IPS-NIHi7 (cell line): ENCODE measurements at regions not wholly inside any gene's neighbourhood (a gene's known extent, or its start where the extent isn't known, plus 50 kb on each side); places are given as distances from the start of the nearest gene placed in this dataset.
"Not testable (repeated sequence)": the region's sequence is repeated elsewhere in the genome, so short reads cannot be mapped to it uniquely, and the experiment has no call there.

Source experiments
- DNase-seq: peaks from one replicate; pipeline ENCODE4 v3.0.0; 2012; ENCODE audit warnings: mixed read lengths; ENCODE audit errors: extremely low spot score

- peak; percentile 23 for DNase-seq
Measured at GRCh38 chrX:113514906-113515305, 674.3 kb upstream of the AMOT start.

DNA sequence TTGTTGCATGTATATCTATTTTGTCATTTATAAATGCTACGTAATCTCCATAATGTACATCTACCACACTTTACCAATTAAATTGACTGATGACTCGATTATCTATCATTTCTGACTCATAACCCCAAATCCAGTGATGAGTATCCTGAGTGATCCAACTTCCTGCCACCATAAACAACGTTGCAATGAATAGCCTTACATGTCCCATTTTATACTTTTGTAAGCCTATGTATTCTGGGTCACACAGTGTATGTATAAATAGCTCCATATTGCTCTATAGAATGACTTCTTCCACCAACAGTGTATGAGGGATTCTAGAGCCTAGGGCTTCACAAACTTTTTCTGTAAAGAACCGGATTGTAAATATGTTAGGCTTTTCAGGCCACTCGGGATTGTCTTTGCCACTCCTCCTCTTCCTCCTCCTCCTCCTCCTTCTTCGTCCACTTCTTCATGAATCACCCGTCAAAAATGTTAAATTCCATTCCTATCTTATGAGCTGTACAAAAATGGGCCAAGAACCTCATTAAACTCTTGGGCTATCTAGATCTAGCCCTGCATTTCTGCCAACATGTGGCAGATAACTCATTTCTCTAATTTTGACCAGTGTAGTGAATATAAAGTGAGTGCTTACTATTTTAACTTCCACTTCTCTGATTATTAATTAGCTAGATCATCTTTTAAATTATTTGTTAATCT, 672.2 kb upstream of the AMOT start:
- no peak for DNase-seq

DNA sequence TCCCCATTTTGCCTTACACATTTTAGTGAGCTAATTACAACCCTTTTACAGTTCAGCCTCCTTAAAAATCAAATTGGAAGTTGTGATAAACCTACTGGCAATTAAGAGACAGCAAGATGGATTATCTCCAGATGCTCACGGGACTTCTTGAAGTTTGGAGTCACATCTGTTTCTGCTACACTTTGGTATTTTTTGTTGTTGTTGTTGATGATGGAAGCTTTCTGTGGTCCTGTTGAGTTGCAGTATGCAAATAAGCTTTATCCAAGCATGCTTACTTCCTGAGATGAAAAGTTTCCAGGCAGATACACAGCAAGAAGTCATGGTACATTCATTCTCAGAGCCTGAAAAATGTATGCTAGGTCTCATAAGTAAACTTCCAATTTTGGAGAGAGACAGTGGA, 670.0 kb upstream of the AMOT start:
- DNase-seq, result no peak

DNA sequence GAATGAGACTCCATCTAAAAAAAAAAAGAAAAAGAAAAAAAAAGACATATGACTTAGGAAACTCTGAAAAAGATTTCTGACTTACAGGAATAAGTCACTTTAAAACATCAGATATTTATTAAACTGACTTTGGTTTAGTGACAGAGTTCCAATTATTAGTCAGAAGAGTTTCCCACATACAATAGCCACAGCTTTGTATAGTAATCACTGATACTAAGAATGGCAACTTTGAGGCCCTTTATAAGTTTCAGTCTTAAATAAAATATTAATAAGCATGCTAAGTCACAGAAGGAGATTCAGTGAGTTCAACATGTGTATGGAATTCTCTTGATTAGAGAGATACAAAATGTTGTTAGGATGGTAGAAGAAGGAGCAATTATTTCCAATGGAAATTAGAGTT, 652.3 kb upstream of the AMOT start:
- no peak for DNase-seq

DNA sequence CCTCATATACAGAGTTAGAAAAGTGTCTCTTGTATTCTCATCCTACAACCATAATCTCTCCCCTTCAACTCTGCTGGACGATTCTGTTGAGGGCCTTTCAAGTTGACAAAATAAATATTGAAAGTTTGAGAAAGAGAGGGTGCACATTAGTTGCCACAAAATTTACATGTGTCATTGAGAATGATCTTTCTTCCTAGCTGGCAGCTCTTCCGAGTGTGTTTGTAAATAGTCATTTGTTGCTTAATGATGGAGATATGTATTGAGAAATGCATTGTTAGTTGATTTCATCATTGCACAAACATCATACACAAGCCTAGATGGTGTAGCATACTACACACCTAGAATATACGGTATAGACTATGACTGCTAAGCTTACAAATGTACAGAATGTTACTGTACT, 632.8 kb upstream of the AMOT start:
- no peak for DNase-seq

GRCh38 chrX:113473015-113473414, 632.4 kb upstream of the AMOT start:
- DNase-seq, result not testable (repeated sequence)

DNA sequence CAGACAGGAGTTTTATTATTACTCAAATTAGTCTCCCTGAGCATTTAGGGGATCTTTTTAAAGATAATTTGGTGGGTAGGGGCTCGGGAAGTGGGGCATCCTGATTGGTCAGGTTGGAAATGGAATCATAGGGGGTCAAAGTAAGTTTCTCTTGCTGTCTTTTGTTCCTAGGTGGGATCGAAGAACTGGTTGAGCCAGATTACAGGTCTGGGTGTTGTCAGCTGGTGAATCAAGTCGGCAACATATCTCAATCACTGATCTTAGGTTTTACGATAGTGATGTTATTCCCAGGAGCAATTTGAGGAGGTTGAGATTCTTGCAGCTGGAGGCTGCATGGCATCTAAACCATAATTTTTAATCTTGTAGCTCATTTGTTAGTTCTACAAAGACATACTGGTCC, 629.5 kb upstream of the AMOT start:
- peak; percentile 35 for DNase-seq

GRCh38 chrX:113457719-113458118, 617.1 kb upstream of the AMOT start:
- DNase-seq, result no peak

DNA sequence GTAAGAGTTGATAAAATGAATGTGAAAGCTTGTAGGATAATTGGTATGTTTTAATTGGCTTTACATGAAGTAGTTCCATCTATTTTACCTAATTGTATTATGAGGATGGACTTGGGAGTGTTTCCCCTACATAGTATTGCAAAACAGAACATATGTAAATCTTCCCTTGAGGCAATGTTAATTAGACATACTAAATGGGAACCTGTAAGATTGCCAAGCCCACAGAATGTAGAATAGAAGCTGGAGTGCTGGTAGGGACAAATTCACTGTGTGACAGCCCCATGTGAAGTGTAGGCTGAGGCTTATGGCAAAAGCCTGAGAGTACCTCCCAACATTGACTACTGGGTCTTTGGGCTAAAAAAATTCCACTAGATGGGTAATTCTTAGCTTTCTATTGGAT, 615.0 kb upstream of the AMOT start:
- no peak for DNase-seq

- DNase-seq, result no peak
Measured at GRCh38 chrX:113429011-113429410, 588.4 kb upstream of the AMOT start.

DNA sequence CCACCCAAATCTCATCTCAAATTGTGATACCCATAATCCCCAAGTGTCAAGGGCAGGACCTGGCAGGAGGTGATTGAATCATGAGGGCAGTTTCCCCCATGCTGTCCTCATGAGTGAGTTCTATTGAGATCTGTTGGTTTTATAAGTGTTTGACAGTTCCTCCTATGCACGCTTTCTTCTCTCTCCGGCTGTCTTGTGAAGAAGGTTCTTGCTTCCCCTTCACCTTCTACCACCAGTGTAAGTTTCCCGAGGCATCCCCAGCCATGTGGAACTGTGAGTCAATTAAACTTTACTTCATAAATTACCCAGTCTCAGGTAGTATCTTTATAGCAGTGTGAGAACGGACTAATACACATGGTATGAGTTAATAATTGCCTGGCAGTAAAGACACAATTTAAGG, 581.7 kb upstream of the AMOT start:
- no peak for DNase-seq

DNA sequence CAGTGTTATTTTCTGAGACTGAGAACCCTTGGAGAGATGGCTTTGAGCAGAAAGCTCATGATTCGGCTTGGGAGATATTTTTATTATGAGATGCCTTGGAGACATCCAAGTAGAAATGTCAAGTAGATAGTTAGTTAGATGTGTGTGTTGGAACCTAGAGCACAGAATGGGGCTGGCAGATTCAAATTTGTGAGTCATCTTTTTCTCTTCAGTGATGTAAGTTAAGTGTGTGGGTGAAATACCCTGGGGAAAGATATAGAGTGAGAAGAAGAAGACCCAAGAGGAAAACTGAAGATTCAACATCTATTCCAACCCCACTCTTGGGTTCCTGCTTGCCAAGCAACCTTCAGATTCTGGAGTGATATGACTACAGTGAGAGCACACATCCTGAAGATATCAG, 580.8 kb upstream of the AMOT start:
- DNase-seq, result no peak

- DNase-seq, result no peak
Measured at GRCh38 chrX:113412106-113412505, 571.5 kb upstream of the AMOT start.

DNA sequence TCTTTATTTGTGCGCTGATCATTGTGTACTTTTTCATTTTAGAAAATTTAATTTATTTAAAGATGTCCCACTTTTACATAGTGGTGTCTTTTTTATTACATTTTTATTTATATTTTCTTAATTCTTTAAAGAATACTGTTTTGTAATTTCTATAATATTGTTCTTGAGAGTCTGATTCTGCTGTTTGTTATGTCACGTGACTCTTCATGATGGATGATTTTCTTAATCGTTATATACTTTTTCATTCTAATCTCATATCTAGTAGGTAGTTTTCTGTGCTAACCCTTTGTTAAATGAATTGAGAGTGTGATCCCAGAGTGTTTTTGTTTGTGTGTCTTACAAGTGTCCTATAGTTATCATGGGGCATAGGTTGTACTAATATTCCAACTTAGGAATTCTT, 568.2 kb upstream of the AMOT start:
- DNase-seq, result no peak

- peak; percentile 53 for DNase-seq
Measured at GRCh38 chrX:113400193-113400704, 559.6 kb upstream of the AMOT start.

DNA sequence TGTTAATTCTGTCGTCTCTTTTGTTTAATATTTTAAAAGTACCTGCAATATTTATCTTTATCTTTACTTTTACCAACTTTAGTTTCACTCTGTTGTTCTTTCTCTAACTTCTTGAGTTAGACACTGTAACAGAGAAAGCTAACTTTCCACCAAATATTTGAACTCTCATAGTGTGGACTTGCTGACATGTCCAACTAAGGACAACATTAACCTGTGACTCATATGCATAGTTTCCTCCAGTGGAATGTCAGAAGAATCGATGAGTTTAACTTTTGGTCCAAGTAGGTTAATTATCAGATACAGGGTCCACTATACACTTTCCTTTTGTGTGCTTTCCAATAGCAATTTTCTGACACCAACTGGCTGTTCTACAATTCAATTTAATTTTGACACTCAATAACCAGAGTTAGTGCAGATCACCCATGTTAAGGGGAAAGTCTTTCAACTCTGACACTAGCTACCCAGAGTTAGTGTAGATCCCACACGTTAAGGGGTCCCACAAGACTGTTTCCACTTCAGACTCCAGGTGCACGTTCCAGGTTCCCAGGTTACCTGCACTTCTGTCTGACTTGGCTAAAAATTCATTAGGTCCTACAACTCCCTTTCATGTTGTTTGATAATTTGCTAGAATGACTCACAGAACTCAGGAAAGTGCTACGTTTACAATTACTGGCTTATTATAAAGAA, 559.0 kb upstream of the AMOT start:
- no peak for DNase-seq

DNA sequence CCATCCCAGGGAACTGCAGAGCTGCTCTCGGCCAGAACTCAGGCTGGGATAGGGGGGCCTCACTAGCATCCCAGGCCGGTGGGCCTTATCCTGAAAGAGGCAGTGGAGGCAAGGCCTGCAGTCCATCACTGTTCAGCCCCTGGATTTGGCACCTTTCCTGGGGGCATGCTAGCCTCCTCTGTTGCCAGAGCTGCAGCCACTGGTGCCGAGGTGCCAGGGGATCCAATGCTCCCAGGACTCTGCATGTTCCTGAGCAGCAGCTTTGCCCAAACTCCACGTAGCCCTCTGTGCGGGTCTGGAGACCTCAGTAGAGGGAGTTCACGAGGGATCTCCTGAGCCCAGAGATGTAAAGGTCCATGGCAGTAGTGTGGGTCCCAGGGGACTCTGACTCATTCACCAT, 551.7 kb upstream of the AMOT start:
- DNase-seq, result no peak

- DNase-seq, result no peak
Measured at GRCh38 chrX:113391875-113392274, 551.2 kb upstream of the AMOT start.

- DNase-seq, result no peak
Measured at GRCh38 chrX:113390531-113390930, 549.9 kb upstream of the AMOT start.

- no peak for DNase-seq
Measured at GRCh38 chrX:113389846-113390245, 549.2 kb upstream of the AMOT start.

DNA sequence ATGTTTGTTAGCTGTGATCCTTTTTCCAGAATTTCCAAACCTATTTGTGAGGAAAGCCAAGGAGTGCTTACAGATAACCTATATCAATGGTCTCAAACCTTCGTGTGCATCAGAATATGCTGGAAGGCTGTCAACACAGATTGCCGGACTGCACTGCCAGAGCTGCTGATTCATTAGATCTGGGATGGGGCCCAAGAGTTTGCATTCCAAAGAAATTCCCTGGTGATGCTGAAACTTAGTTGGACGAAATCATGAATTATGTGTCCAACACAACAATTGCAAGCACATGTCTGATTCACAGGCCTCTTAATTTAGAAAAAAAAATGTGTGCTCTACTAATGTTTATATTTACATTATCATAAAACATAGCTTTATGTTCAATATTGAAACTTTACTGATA, 544.0 kb upstream of the AMOT start:
- no peak for DNase-seq

GRCh38 chrX:113373421-113373820, 532.8 kb upstream of the AMOT start:
- DNase-seq, result not testable (repeated sequence)

GRCh38 chrX:113370006-113370405, 529.4 kb upstream of the AMOT start:
- DNase-seq, result no peak

DNA sequence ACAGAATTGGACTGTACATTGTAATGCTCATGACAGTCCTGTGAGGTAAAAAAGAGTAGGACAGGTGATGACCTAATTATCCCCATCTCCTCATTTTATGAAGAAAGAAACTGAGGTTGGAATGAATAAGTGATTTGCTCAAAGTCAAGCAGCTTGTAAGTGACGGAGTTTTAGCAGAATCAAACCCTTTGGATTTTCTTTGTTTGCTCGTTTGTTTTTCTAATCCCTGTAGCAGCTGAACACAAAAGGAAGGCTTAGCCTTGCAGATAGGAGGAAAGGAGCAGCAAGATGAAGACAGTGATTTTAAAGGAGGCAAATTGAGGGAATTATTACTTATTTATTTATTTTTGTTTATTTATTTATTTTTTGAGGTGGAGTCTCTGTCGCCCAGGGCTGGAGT, 528.4 kb upstream of the AMOT start:
- DNase-seq, result no peak
